CD4-positive, alpha-beta T cell treated with Interleukin-1 beta for 1 hour (primary cell): ENCODE measurements at regions not wholly inside any gene's neighbourhood (a gene's known extent, or its start where the extent isn't known, plus 50 kb on each side); places are given as distances from the start of the nearest gene placed in this dataset.
"Not testable (repeated sequence)": the region's sequence is repeated elsewhere in the genome, so short reads cannot be mapped to it uniquely, and the experiment has no call there.

Source experiments
- DNase-seq, 2 donors: peaks; one replicate each; pipeline ENCODE4 v3.0.0-alpha.2; 2020 to 2022

DNA sequence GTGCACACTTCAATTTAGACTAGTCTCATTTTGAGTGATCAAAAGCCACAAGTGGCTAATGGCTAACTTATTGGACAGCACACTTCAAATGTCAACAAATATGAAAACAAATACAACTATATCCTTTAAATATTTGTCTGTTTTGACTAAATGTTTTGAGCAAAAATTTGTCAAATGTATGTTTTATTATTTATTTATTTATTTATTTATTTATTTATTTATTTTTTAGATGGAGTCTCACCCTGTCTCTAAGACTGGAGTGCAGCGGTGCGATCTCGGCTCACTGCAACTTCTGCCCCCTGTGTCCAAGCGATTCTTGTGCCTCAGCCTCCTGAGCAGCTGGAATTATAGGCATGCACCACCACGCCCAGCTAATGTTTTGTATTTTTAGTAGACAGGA lies 1392.1 kb upstream of the WWC1 start:
- DNase-seq = no peak

DNA sequence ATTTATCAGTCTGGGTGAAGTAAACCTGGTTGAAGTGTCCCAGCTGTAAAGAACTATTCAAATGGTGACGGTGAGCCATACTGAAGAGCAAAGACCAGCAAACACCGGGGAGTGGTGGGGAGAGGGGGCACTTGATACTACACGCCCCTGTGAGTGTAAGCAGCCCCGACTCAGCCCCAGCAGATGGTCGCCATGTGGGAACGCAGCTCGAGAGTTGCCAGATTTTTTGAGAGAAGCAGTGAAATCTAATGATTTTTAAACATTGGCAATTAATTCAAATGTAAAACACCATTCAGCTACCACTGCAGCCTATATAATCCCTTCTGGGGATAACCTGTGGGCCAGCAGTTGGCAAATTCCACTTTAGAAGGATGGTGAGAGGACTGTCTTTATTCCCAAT lies 1386.9 kb upstream of the WWC1 start:
- DNase-seq = no peak

DNA sequence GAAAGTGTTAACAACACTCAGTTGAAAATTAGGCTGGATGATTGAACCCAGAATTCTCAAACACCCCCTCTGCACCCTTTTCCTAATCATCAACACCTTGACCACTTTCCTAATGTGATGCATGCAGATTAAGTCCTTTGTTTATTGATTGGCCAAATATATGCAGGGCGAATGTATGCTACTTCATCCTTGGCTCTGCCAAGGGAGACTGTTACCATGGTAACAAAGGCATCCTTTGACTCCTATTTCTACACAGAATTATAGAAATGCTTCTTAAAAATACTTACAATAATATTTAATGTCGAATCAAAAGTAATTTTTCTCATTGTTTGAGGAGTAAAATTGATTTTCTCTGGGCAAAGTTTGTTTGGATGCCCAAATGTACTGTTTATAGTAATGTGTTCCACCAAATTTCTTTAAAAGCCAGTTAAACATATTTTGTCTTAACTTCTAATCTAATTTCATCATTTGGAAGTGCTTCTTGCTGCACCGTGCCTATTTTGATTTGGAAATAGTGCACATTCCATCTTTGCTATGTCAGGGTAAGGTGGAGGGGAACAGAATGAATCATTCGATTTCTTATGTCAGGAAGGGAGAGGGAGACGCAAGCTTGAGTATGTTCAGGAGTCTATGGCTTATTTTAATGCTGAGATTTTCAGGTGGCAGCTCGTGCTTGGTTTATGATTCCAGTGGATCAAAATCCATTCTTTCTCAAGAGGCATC lies 1384.3 kb upstream of the WWC1 start:
- DNase-seq = no peak

DNA sequence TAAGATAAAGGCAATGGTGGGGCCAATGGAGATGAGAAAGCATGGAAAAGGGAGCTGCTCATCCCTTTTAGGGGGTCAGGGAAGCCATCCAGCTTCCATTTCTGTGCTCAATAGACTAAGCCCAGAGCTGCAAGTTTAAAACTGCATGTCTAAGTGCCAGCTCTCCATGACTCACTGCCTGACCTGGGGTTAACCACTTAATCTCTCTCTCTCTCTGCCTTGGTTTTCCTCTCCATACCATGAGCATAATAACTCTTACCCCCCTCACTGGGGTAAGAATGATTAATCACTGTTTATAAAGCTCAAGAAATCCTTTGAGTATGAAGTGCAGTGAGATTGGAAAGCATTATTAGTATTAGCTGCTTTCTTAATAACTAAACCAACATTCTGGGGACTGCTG lies 1382.4 kb upstream of the WWC1 start:
- no peak for DNase-seq

DNA sequence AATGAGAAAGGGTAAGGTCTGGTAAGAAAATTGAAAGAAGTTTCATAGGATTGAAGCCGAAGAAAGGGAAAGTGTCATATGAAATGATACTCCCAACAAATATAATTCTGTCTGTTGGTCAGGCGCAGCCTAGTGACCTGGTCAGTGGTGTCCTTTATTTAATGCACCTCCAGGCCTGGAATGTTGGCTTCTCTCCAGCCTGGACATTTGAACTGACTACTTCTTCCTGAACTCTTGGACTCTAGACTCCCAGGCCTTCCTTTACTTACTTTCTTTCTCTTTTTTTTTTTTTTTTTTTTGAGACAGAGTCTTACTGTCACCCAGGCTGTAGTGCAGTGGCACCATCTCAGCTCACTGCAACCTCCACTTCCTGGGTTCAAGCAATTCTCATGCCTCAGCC lies 1381.5 kb upstream of the WWC1 start:
- no peak for DNase-seq

DNA sequence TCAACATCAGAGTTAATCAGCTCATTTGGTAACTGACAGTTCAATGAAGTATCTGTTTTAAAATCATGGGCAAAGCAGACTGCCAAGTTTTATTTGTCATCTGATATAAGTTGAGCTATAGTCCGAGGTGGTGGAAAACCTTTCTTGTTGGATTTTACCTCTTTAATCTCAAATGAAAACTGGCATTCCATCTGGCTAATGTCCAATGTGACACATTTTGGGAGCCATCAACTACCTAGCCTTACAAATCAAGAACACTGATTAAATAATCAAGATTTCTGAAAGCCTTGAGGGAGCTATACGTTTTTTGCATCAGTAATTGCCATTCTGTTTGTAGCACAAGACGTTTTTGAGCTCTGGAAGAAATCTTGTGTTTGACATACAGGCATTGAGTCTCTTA lies 1380.5 kb upstream of the WWC1 start:
- DNase-seq = no peak

DNA sequence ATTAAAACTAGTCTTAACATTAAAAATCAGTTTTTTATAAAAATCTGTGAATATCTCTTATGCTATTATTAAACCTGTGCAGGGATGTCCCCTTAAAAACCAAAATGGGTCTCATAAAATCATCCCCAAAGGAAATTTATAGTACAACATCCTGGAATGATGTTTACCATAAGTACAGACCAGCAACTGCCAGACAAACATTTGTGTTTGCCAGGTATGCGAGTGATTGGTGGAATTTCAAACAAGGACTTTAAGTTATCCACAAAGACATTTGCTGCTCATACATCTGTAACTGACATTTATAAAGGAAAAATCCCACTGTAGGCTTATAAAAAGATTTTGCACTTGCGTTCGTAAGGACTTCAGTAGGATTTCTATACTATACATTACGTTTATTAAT lies 1375.4 kb upstream of the WWC1 start:
- no peak for DNase-seq

DNA sequence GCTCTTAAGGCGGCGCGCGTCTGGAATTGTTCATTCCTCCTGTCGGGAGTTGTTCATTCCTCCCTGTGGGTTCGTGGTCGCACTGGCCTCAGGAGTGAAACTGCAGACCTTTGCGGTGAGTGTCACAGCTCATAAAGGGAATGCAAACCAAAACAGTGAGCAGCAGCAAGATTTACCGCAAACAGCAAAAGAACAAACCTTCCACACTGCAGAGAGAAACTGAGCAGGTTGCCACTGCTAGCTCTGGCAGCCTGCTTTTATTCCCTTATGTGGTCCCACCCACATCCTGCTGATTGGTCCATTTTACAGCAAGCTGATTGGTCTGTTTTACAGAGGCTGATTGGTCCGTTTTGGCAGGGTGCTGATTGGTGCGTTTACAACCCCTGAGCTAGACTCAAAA lies 1365.3 kb upstream of the WWC1 start:
- no peak for DNase-seq

DNA sequence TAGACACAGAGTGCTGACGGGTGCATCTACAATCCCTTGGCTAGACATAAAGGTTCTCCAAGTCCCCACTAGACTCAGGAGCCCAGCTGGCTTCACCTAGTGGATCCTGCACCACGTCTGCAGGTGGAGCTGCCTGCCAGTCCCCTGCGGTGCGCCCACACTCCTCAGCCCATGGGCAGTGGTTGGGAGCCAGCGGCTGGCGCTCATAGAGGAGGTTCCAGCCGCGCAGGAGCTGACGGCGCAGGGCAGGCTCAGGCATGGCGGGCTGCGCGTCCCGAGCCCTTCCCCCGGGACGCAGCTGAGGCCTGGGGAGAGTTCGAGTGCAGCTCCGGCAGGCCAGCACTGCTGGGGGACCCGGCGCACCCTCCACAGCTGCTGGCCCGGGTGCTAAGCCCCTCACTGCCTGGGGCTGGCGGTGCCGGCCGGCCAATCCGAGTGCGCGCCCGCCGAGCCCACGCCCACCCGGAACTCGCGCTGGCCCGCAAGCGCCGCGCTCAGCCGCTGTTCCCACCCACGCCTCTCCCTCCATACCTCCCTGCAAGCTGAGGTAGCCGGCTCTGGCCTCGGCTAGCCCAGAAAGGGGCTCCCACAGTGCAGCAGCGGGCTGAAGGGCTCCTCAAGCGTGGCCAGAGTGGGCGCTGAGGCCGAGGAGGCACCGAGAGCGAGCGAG lies 1364.5 kb upstream of the WWC1 start:
- DNase-seq = not testable (repeated sequence)

DNA sequence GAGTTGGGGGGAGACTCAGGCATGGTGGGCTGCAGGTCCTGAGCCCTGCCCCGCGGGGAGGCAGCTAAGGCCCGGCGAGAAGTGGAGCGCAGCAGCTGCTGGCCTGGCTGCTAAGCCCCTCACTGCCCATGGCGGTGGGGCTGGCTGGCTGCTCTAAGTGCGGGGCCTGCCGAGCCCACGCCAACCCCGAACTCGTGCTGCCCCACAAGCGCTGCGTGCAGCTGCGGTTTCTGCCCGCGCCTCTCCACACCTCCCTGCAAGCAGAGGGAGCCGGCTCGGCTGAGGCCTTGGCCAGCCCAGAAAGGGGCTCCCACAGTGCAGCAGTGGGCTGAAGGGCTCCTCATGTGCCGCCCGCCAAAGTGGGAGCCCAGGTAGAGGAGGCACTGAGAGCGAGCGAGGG lies 1355.1 kb upstream of the WWC1 start:
- no peak for DNase-seq

DNA sequence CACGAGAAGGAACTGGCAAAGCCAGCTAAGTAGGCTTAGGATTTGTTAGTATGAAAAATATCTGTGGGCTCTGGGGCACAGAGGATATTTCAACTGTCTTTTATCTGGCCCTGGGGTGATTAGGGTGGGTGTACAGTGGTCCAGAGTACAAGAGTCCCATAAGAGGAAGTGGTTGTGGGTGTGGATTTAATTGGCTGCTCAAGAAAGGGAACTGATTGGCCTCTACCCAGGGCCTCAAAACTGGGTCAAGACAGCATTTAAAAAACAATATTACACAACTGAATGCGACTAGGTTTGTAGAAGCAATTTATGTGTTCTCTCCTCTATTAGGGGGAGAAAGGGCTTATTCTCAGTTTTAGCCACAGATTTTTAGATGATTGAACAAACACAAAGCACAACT lies 1353.4 kb upstream of the WWC1 start:
- no peak for DNase-seq

DNA sequence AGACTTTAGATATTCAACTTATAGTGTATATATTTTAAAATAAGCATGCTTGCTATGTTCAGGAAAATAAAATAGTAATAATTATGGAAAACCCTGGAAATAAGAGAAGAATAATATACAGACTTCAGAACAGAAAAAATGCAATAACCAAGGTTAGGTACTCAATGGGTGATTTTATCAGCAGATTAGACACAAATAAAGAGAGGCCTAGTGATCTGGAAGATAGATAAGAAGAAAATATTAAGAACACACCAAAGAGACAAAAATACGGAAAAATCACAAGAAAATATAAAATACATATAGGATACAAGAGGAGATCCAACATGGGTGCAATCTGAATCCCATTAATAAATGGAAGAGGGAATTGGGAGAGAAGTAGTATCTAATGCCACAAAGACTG lies 1348.5 kb upstream of the WWC1 start:
- DNase-seq = no peak

DNA sequence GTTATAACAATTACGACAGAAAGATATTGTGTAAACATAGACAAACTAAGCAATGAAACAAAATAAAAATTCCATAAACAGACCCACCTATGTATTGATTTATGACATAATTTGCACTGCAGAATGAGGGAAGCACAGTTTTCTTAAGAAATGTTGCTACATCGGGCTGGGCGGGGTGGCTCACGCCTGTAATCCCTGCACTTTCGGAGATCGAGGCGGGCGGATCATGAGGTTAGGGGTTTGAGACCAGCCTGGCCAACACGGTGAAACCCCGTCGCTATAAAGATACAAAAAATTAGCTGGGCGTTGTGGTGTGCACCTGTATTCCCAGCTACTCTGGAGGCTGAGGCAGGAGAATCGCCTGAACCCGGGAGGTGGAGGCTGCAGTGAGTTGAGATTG lies 1344.4 kb upstream of the WWC1 start:
- no peak for DNase-seq

DNA sequence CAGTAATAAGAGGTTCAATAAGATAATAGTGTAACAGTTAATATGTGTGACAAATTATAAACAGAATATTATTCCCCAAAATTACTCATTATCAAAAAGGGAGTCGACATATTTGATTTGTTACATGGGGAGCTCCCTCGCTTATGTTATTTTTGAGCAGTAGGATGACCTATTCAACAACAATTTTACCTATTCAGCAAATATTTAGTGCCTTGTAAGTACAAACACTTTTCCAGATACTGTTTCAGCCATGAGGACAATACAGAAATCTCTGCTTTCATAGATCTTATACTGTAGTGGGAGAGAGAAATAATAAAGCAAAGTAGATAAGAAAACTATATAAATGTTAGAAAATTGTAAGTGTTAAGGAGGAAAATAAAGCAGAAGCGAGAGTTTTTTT lies 1342.8 kb upstream of the WWC1 start:
- DNase-seq = no peak

DNA sequence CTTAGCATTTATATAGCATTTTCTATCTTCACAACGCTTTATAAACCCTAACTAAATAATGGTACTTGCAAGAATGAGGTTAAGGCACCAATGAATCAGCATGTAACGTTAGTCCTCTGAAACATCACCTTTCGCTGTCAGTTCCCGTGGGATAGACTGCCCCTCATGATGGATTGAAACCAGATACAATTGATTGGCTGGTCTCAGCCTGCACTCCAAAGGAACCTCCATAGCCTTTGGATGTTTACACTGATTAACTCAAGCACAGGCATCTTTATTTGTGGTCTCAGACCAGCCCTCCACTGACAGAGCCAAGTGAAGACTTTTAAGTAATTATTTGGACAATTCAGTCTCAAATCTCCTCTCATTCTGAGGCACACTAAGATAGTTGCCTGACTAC lies 1339.4 kb upstream of the WWC1 start:
- no peak for DNase-seq

DNA sequence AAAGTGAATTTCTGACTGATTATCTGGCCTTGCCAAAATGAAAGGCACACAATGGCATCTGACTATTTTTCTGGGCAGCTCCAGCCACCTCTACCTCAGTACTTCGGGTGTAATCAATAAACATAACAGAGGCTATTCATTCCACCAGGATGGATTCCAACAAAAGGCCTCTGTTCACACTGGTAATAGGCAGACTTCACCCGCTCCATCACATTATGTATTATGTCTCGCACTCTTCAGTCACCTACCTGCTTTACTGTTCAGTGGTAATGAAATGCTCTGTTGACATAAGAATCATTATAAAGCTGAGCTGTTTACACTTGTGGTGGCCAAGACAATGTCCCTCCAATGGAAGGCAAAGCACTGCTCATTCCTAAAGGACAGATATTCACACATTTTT lies 1333.7 kb upstream of the WWC1 start:
- no peak for DNase-seq

DNA sequence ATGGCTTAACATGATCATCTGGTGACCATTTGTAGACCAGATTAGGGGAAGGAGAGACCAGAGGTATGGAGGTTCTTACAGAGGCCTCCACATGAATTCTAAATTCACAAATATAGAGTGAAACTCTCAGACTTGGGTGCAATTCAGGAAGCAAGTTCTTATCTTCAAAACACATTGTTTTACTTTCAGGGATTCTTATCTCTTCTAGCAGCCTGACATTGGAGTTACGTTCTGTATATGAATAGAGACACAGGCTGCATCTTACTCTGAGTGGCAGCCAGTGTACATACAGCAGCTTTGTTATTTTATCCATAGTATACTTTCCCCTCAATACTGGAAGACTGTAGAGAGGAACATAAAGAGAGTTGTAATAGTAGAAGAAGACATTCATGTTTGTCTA lies 1331.7 kb upstream of the WWC1 start:
- DNase-seq = no peak

DNA sequence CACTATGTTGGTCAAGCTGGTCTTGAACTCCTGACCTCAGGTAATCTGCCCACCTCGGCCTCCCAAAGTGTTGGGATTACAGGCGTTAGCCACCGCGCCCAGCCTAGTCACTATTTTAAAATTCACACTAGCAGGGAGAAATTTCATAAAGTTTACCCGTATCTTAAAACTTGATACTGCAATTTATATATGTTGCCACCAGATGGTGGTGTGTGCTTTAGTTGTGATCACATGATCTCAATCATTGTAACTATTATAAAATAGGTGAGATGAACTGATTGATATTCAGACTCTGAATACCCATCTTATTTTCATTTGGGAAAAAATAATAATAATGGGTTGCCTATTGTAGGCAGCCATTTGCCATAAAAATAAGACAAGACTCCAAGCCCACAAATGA lies 1330.4 kb upstream of the WWC1 start:
- DNase-seq = no peak

DNA sequence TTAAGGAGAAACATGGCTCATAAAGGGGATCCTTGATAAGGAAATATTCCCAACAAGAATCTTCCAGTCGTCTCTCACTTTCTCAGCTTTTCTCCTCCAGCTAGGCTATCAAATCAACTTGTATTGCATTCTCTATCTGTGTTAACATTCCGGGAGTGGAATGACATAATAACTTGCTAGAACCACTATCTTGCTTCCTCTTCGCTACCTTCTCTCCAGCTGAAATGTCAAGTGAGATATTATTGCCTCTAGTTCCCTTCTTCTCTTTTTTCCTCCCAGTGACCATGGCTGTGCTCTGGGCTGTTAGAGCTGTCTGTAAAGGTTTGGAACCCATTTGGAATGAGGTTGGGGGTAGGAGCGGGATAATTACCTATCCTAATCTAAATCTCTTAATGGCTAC lies 1329.5 kb upstream of the WWC1 start:
- no peak for DNase-seq

DNA sequence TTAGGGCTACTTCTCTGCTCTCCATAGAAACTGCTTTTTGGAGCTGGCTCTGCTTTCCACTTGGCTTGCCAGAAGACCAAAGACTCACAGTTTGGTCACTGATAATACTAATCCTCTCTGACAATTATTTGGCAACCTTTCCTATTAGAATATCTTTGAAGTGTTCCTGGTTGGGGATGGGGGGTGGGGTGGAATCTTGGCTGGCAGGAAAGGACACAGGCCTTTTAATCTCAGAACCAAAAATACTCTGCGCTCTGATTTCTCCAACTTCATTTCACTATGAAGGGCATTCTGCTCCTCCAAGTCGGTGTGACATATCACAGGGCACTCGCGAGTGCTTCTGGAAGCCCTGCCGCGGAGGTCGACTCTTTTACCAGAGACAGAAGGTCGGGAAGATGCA lies 1329.0 kb upstream of the WWC1 start:
- no peak for DNase-seq

DNA sequence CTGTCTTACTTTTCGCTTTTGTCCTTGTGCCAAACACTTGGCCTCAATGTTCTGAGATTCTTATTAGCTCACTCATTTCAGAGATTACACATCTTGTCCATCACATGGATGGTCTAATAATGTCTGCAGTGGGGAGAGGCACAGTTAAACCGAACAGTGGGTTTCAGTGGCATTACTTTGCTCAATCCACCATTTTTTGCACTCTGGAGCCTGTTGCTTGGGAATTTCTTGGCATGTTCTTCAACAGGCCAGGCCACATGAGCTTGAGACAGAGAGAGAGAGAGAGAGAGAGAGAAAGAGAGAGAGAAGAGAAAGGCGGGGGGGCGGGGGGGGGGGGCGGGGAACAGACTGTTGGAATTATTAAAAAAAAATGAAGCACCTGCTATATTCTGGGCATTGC lies 1327.8 kb upstream of the WWC1 start:
- DNase-seq = no peak

DNA sequence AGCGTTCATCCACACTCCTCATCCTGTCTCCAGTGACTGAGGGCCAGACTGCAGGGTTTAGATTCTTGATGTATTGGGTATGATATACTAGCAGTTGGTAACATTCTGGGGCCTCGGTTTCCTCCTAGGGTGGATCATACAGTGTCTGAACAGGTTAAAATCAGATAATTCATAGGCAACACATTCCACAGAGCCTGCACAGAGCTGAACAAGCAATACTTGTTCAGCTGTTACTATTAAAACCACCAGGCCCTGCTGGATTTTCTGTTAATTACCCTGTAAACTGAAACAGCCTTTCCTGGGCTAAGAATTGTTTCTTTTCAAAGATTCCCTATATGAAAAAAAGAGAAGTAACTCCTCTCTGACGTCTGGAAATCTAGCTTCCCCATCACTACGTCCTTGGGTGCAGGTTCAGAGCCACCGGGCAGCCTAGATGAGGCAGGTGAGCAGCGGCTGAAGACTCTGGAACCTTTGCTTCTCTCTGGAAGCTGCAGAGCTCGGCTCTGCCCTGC lies 1313.5 kb upstream of the WWC1 start:
- DNase-seq = no peak

DNA sequence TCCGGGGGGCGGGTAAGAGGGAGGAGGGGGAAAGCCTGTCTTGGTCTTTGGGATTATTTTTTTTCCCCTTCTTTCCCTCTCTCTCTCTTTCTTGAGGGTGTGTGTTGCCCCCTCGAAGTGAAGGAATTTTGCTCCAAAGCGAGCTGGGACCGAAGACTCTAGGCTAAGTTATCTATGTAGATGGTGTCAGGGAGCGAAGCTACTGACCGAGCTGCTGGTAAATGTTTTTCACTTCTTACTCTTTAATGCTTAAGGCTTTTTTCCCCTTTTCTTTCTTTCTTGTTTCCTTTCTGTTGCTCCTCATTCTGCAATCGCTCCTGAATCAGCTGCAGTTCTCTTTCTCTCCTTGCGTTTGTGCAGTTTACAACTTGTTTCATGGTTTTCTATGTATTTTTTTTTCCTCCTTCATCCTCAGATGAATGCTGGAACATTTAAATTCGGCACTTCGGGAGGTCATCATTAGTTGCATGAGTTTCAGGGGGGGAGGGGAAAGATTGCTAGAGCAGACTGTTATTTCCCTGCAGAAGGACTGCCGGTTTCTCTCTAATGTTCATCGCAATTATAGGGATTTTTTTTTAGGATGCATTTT lies 1312.0 kb upstream of the WWC1 start:
- DNase-seq = no peak

DNA sequence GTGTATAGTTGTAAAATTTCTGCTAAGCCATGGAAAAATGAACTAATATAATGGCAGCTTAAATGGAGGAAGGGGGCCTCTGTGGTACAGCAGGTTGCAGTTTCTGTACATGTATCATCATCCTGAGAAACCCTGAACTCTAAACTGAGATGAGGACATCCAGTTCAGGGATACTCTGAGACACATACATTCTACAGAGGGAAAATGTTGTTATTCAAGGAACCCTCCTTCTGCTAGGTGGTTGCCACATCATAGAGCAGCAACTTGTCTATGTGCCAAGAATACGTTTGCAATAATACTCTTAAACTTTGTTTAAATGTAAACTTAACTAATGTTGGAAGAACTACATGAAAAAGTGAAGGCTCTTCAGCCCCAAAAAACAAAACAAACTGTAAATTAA lies 1310.8 kb upstream of the WWC1 start:
- DNase-seq = no peak

DNA sequence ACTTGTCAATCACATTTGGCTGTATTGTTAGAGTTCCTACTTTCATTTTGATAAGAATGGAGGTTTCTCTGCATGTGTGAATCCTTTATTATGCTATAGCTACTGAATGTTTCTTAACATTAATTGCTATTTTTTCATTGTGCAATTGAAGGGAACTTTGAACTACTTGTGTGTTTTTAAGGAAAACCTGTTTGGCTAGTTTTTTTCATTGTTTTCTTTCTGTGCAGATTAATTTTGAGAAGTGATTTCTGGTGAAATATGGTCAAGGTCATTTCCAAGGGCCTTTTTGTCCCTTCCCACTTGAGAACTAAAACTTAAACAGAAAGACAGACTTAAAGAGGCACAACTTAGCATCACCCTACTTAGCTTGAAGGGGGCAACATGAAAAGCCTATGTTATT lies 1309.2 kb upstream of the WWC1 start:
- DNase-seq = no peak
